AG04450 (cell line): ENCODE measurements at regions not wholly inside any gene's neighbourhood (a gene's known extent, or its start where the extent isn't known, plus 50 kb on each side); places are given as distances from the start of the nearest gene placed in this dataset.

Experiments used
- CTCF ChIA-PET: fragments of 300-600, 350-600 bp; formaldehyde crosslinking; extraction: SDS; loops from one replicate; lab custom pipeline; 2022; ENCODE audit warnings: antibody characterized with exemption, inconsistent platforms; lab: Charles Lee
- POLR2A ChIA-PET: fragments of 350-600 bp; formaldehyde crosslinking; extraction: SDS; loops from one replicate; lab custom pipeline; 2021; ENCODE audit warnings: antibody characterized with exemption, inconsistent platforms; lab: Yijun Ruan, JAX
- DNase-seq: peaks from one replicate; pipeline ENCODE4 v3.0.0-alpha.2; 2011; ENCODE audit warnings: low read depth, low spot score
- H3K27ac ChIP-seq: one replicate; pipeline ENCODE4 v1.5.1; 2012; ENCODE audit warnings: low read depth, low read length, control low read depth
- H3K27me3 ChIP-seq: one replicate; pipeline ENCODE4 v1.6.0; 2012; ENCODE audit warnings: low read length; ENCODE audit not compliant: control insufficient read depth, insufficient read depth
- H3K4me3 ChIP-seq: 2 replicates; pipeline ENCODE4 v1.5.1; 2011; ENCODE audit warnings: mild to moderate bottlenecking, low read depth, low read length, control low read depth
- H3K9me3 ChIP-seq: 2 replicates; pipeline ENCODE4 v1.5.1; 2012; ENCODE audit warnings: low read length; ENCODE audit not compliant: control insufficient read depth, insufficient read depth
- CTCF ChIP-seq: IDR thresholded peaks from 2 replicates; pipeline ENCODE4 v1.5.1; 2011; ENCODE audit warnings: low read depth, low read length, control low read depth, inconsistent platforms

DNA sequence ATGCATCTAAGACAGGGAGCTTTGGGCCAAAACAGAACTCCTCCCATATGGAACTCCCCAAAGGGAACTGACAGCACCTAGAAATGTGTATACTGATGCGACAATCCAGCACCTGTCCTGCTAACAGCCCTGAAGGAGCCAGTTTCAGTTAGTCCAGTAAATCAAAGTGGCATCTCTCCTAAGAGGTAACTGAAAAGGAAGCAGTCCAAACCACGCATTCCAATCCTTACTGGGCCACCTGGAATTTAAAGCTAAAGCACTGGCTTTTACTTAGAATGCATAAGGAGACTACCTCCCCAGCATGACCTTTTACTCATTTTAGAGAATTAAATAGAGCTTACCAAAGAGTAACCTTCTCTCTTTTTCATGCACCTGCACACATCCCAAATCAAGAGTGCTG is 586.8 kb upstream of the PITX2 start:
- ChIA-PET POLR2A (no interaction called here), CTCF (no interaction called here)
- no peak overlapping the region for H3K27ac ChIP-seq
- DNase-seq, result no peak
- H3K9me3 ChIP-seq, result no peaks in the 10 kb centered on the region
- H3K27me3 ChIP-seq, result no peaks in the 10 kb centered on the region
- no peak for TF ChIP-seq CTCF
- no peak overlapping the region for H3K4me3 ChIP-seq

GRCh38 chr4:111210595-111210994 is 587.7 kb upstream of the PITX2 start:
- no peak overlapping the region for H3K27ac ChIP-seq
- H3K4me3 ChIP-seq, result no peak overlapping the region
- no peak for DNase-seq
- POLR2A ChIA-PET, result no interaction called here
- H3K27me3 ChIP-seq, result no peaks in the 10 kb centered on the region
- CTCF ChIA-PET, result no interaction called here
- no peaks in the 10 kb centered on the region for H3K9me3 ChIP-seq
- TF ChIP-seq CTCF, result no peak

DNA sequence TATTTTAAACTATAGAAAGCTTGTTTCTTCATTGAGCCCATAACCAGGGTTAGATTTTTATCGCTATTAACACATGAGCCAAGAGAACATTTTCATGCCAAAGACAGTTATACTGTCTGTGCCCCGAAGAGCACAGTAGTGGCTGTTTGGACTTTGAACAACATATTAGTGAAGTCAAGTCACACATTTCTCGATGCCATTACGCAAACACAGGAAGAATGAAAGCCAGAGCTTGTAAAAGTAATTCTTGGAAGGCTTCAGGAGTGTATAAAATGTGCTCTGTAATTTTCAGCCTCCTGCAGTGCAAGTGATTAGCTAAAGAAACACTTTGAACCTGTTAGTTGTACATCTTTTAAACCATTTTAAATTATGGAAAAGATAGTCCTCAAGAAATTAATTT is 590.7 kb upstream of the PITX2 start:
- CTCF ChIA-PET, result no interaction called here
- no peak for TF ChIP-seq CTCF
- Histone ChIP-seq H3K27ac (no peak overlapping the region), H3K4me3 (no peak overlapping the region), H3K27me3 (no peaks in the 10 kb centered on the region), H3K9me3 (no peaks in the 10 kb centered on the region)
- no peak for DNase-seq
- POLR2A ChIA-PET, result no interaction called here

DNA sequence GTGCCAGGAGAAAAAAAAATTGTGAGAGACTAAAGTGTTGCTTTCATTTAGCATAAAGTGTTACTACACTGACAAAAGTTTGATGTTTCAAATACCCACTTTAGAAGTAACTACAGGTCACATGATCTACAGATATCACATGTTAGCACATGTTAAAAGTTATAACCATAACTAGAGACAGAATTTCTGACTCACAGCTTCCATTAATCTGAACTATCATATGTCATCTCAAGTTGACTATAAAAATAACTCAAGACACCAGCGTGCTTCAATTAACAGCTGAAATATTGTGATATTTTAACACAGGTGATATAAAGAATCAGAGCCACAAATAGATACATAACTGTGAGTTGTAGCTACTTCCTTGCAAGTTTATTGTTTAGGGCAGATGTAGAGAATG is 591.5 kb upstream of the PITX2 start:
- no peak overlapping the region for H3K4me3 ChIP-seq
- TF ChIP-seq CTCF, result no peak
- ChIA-PET POLR2A (no interaction called here), CTCF (no interaction called here)
- H3K27ac ChIP-seq, result no peak overlapping the region
- no peak for DNase-seq
- H3K9me3 ChIP-seq, result no peaks in the 10 kb centered on the region
- H3K27me3 ChIP-seq, result no peaks in the 10 kb centered on the region

DNA sequence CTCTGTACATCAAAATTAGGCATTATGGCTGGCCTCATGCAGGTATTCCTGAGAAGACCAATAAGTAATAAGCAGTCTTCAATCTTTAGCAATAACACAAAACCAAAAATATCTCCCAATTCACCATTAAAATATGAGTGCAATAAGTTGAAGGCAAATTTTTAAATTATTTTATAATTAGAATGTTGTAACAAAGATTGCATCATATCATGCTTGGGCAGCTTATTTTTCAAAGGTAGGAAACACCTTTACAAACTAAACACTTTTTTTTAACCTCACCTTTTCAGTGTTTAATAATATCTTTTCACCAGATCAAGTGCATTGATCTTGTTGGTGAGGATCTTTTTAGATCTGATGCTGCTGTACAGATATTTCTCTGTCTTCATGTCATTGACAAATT is 592.9 kb upstream of the PITX2 start:
- no peak overlapping the region for H3K4me3 ChIP-seq
- no peak overlapping the region for H3K27ac ChIP-seq
- H3K9me3 ChIP-seq, result no peaks in the 10 kb centered on the region
- ChIA-PET POLR2A (no interaction called here), CTCF (no interaction called here)
- TF ChIP-seq CTCF, result no peak
- no peaks in the 10 kb centered on the region for H3K27me3 ChIP-seq
- no peak for DNase-seq
